Mesothelial cell of epicardium (in vitro differentiated cells): ENCODE measurements at regions not wholly inside any gene's neighbourhood (a gene's known extent, or its start where the extent isn't known, plus 50 kb on each side); places are given as distances from the start of the nearest gene placed in this dataset.

Experiments
- DNase-seq, 2 experiments: peaks; one replicate each; pipeline ENCODE4 v3.0.0; 2021; ENCODE audit warnings: low spot score in 2 of 2; ENCODE audit not compliant: unreplicated experiment in 2 of 2
- H3K27ac Mint-ChIP-seq: 2 replicates; pipeline ENCODE4 v1.8.0; 2021; ENCODE audit warnings: mixed read lengths
- H3K27me3 Mint-ChIP-seq: 2 replicates; pipeline ENCODE4 v1.8.0; 2021; ENCODE audit warnings: low read depth, mixed read lengths
- H3K36me3 Mint-ChIP-seq: 2 replicates; pipeline ENCODE4 v1.8.0; 2021; ENCODE audit warnings: mixed read lengths
- H3K4me1 Mint-ChIP-seq: 2 replicates; pipeline ENCODE4 v1.8.0; 2021; ENCODE audit warnings: mixed read lengths
- H3K4me3 Mint-ChIP-seq: 2 replicates; pipeline ENCODE4 v1.8.0; 2021; ENCODE audit warnings: mild to moderate bottlenecking, moderate library complexity, mixed read lengths
- H3K9me3 Mint-ChIP-seq: 2 replicates; pipeline ENCODE4 v1.8.0; 2021; ENCODE audit warnings: mixed read lengths
- TF ChIP-seq, protein P1 (sequence below): fragments of 200-600 bp; sonication (generic); IDR thresholded peaks from one replicate; pipeline ENCODE4 v1.5.0; 2021; ENCODE audit warnings: antibody characterized with exemption; ENCODE audit not compliant: unreplicated experiment

DNA sequence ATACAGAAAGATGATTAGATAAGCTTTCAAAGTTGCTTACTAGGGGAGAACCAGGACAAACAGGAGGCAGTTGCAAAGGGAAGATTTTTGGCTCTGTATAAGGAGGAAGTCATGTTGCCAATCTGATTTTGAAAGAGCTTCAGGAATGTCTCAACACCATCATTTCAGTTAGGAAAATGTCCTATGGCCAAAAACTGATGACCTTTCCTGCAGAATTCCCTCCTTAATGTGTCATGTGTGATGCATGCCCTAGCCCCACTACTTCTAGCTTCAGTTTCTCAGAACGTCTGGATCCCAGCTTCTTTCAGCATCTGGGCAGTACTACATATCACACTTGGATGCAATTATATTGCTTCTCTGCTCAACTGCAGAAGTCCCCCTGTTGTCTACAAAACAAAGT, 211.5 kb upstream of the NREP start:
- DNase-seq = no peak
- TF ChIP-seq, protein P1, sequence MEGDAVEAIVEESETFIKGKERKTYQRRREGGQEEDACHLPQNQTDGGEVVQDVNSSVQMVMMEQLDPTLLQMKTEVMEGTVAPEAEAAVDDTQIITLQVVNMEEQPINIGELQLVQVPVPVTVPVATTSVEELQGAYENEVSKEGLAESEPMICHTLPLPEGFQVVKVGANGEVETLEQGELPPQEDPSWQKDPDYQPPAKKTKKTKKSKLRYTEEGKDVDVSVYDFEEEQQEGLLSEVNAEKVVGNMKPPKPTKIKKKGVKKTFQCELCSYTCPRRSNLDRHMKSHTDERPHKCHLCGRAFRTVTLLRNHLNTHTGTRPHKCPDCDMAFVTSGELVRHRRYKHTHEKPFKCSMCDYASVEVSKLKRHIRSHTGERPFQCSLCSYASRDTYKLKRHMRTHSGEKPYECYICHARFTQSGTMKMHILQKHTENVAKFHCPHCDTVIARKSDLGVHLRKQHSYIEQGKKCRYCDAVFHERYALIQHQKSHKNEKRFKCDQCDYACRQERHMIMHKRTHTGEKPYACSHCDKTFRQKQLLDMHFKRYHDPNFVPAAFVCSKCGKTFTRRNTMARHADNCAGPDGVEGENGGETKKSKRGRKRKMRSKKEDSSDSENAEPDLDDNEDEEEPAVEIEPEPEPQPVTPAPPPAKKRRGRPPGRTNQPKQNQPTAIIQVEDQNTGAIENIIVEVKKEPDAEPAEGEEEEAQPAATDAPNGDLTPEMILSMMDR = no peak
- Mint-ChIP-seq H3K4me3 (no peak overlapping the region), H3K9me3 (no peaks in the 10 kb centered on the region), H3K27ac (no peak overlapping the region), H3K4me1 (peaks cover 15% of the 10 kb centered on the region), H3K27me3 (no peaks in the 10 kb centered on the region), H3K36me3 (no peaks in the 10 kb centered on the region)

DNA sequence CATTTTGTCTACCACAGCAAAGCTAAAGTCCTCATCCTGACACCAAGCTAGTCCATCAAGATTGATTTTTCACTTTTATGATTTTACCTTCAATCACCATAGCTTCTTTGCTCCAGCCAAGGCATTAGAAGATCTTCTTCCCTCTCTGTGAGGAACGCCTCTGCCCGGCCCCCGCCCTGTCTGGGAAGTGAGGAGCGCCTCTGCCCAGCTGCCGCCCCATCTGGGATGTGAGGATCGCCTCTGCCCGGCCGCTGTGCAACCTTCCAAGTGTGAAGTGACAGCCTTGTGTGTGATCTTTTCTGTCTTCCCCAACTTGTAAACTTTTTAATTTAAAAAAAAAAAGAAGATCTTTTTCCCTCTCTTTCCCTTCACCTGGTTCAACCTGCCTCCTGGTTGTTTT, 210.5 kb upstream of the NREP start:
- Mint-ChIP-seq H3K9me3 (peaks cover 4% of the 10 kb centered on the region), H3K27ac (no peak overlapping the region), H3K4me3 (no peak overlapping the region), H3K4me1 (peaks cover 6% of the 10 kb centered on the region), H3K27me3 (no peaks in the 10 kb centered on the region), H3K36me3 (no peaks in the 10 kb centered on the region)
- DNase-seq = no peak
- TF ChIP-seq, protein P1 = no peak

DNA sequence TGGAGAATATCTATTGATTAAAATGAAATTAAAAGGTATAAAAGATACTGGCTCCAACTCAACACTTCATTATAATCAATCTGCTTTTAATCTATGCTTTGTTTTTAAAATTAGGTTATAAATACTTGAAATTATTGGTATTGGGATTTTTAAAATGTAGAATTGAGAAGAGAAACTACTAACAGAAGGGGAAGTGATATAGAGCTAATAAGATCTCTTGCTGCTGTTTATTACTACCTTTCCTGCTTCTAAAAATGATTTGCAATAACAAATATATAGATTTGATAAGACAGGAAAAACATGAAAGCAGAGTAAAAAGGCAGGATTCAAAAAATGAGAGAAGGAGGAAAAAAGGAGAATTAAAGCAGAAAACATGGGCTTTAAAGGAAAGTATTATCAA, 209.3 kb upstream of the NREP start:
- Mint-ChIP-seq H3K9me3 (peaks cover 8% of the 10 kb centered on the region), H3K4me1 (peaks cover 14% of the 10 kb centered on the region), H3K27ac (no peak overlapping the region), H3K36me3 (no peaks in the 10 kb centered on the region), H3K27me3 (no peaks in the 10 kb centered on the region), H3K4me3 (no peak overlapping the region)
- TF ChIP-seq, protein P1 = no peak
- DNase-seq = no peak

DNA sequence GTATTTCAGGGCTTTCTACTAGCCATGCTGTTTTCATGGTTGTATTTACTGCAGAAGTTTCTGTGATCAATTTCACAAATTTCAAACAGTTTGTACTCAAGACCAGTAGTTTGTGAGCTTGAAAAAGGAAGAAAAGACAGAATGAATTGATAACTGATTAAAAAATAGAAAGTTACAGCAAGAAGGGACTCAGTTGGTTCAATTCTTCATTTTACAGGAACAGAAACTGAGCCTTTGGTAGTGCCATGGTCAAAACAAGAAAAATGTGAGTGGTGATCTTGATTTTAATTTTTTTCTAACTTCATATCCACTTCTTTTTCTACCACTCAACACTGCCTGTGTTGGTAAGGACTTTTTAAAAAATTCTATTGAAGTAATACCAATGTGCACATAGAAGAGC, 206.6 kb upstream of the NREP start:
- Mint-ChIP-seq H3K9me3 (peaks cover 8% of the 10 kb centered on the region), H3K27me3 (no peaks in the 10 kb centered on the region), H3K4me3 (no peak overlapping the region), H3K36me3 (no peaks in the 10 kb centered on the region), H3K4me1 (peaks cover 19% of the 10 kb centered on the region), H3K27ac (no peak overlapping the region)
- TF ChIP-seq, protein P1 = no peak
- DNase-seq = no peak

DNA sequence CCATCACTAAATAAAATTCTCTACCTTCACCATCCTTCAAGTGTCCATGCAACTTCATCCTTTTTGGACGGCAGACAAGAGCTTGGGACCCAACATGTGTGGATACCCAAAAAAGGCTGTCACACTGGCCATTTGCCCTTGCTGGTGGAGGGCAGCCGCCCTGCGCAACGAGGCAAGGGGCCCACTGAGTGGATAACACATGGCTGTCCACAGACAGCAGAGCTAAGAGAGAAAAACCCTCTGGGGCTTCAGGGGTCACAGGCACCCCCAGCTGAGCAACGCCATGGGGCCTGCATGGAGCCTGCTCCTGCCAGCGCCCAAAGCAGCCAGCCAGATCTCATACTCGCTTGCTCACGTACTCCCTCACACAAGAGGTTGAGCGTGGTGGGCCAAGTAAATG, 205.9 kb upstream of the NREP start:
- H3K27me3 Mint-ChIP-seq = no peaks in the 10 kb centered on the region
- no peak for DNase-seq
- no peak overlapping the region for H3K27ac Mint-ChIP-seq
- peaks cover 17% of the 10 kb centered on the region for H3K4me1 Mint-ChIP-seq
- H3K9me3 Mint-ChIP-seq = peaks cover 8% of the 10 kb centered on the region
- no peak overlapping the region for H3K4me3 Mint-ChIP-seq
- TF ChIP-seq, protein P1 = no peak
- H3K36me3 Mint-ChIP-seq = no peaks in the 10 kb centered on the region

DNA sequence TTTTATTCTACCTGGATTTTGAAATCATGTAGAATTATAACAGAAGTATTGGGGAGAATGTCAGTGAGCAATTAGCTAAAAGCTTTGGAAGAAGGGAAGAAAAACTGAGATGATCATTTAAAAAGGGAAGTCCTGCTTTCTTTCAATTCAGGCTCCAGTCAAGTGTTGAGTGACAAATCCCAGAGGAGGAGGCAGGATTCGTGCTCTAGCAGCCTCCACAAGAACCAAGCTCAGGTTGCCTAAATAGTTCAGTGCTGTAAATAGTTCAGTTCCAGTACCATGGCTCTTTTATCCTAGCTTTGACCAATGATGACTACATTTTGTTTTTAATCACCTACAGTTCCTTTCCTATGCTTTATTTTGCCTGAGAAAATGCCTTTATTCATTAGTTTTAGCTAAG, 204.9 kb upstream of the NREP start:
- Mint-ChIP-seq H3K27me3 (no peaks in the 10 kb centered on the region), H3K4me1 (peaks cover 17% of the 10 kb centered on the region), H3K4me3 (no peak overlapping the region), H3K36me3 (no peaks in the 10 kb centered on the region), H3K9me3 (peaks cover 8% of the 10 kb centered on the region), H3K27ac (peak overlapping the region; percentile 68)
- DNase-seq = no peak
- TF ChIP-seq, protein P1 = no peak
